Adrenal gland (tissue), 9 donors: ENCODE measurements at regions not wholly inside any gene's neighbourhood (a gene's known extent, or its start where the extent isn't known, plus 50 kb on each side); places are given as distances from the start of the nearest gene placed in this dataset.

Experiments used
- DNase-seq, 7 donors: peaks; one replicate each; pipeline ENCODE4 v3.0.0-alpha.2; 2019 to 2020
- H3K27ac ChIP-seq, 5 donors: fragments of 200-600 bp; sonication (generic) in 4 of 5; 1 replicate in 3 of 5; 2 replicates in 2 of 5; pipeline versions ENCODE4 v1.5.1 to v1.8.0; 2016 to 2020; ENCODE audit warnings: mild to moderate bottlenecking in 1 of 5
- H3K27me3 ChIP-seq: fragments of 200-600 bp; 2 replicates; pipeline ENCODE4 v1.8.0; 2021
- H3K36me3 ChIP-seq, 2 donors: fragments of 200-600 bp; replicated peaks in 1 of 2; 1 replicate in 1 of 2; 2 replicates in 1 of 2; pipeline versions ENCODE4 v1.5.1 to v1.8.0; 2018 to 2022
- H3K4me1 ChIP-seq, 2 donors: fragments of 200-600 bp; replicated peaks in 1 of 2; 1 replicate in 1 of 2; 2 replicates in 1 of 2; pipeline versions ENCODE4 v1.5.1 to v1.8.0; 2018 to 2021
- H3K4me3 ChIP-seq, 4 donors: fragments of 200-600 bp; sonication (generic) in 3 of 4; one replicate each; pipeline ENCODE4 v1.5.1; 2016 to 2018
- H3K9me3 ChIP-seq, 3 donors: fragments of 200-600 bp; sonication (generic) in 1 of 3; replicated peaks in 1 of 3; 1 replicate in 2 of 3; 2 replicates in 1 of 3; pipeline versions ENCODE4 v1.5.1 to v1.8.0; 2016 to 2021
- POLR2A ChIP-seq, 2 donors: fragments of 450-650 bp; IDR thresholded peaks; one replicate each; pipeline ENCODE4 v1.6.1; 2017; ENCODE audit warnings: antibody characterized with exemption in 2 of 2, mild to moderate bottlenecking in 2 of 2, moderate library complexity in 1 of 2
- WGBS, 4 donors: extraction: QIAGEN DNeasy Blood & Tissue Kit in 2 of 4; methylation state at CpG; one replicate each; pipeline versions ENCODE4 v1.1.5 to v1.1.7; 2013 to 2017; 5-methylcytosine and 5-hydroxymethylcytosine counted together
- intact Hi-C, 2 donors: fragments of 100-400 bp; cut with DNase I; formaldehyde crosslinking; loops; one replicate each; pipeline versions ENCODE4 v1.14.1 to v1.15.0; 2022 to 2023
- TF ChIP-seq, protein P1 (sequence below), 6 experiments: fragments of 450-650 bp in 4 of 6; fragments of 200-600 bp in 2 of 6; sonication (generic) in 1 of 6; IDR thresholded peaks; 1 replicate in 5 of 6; 2 replicates in 1 of 6; pipeline versions ENCODE4 v1.5.1 to v1.8.0; 2016 to 2021; ENCODE audit warnings: antibody characterized with exemption in 6 of 6, mild to moderate bottlenecking in 2 of 6, moderate library complexity in 1 of 6
- donor health status: healthy with polysubstance abuse.
- donor health status: Bipolar disorder and iron deficiency.
- donor health status: DM: yes; HTN: yes; CAD: no.
- donor health status: DM: no; HTN: no; CAD: no.
- donor health status: DM: no; HTN: no; CAD: no.

DNA sequence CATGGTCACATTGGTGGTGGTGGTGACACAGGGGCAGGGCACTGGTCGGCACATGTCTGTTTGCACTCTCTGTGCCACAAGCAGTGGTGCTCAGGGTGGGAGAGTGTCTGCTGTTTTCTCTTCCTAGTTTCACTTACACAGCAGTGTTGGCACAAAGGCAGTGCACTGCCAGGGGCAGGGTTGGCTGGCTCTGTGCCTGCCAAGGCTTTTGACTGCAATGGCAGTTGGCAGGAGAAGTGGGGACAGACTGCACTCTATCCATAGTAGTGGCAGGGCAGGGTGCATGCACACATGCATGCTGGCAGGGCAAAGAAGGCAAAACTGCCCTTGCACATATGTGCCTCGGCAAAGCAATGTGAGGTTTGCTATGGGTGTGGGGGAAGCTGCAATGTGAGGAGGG lies 635.9 kb downstream of the SUCLG1 start:
- Histone ChIP-seq H3K36me3 (no peaks in the 10 kb centered on the region), H3K4me3 (no peak overlapping the region), H3K4me1 (no peaks in the 10 kb centered on the region), H3K9me3 (no peaks in the 10 kb centered on the region), H3K27ac (no peak overlapping the region), H3K27me3 (no peaks in the 10 kb centered on the region)
- no peak for DNase-seq
- intact Hi-C loops = no loop called here
- 67 to 90% (median 82%) methylated on average over 1 to 2 of the region's 2 CpGs for WGBS, 4 donors
- TF ChIP-seq, protein P1, sequence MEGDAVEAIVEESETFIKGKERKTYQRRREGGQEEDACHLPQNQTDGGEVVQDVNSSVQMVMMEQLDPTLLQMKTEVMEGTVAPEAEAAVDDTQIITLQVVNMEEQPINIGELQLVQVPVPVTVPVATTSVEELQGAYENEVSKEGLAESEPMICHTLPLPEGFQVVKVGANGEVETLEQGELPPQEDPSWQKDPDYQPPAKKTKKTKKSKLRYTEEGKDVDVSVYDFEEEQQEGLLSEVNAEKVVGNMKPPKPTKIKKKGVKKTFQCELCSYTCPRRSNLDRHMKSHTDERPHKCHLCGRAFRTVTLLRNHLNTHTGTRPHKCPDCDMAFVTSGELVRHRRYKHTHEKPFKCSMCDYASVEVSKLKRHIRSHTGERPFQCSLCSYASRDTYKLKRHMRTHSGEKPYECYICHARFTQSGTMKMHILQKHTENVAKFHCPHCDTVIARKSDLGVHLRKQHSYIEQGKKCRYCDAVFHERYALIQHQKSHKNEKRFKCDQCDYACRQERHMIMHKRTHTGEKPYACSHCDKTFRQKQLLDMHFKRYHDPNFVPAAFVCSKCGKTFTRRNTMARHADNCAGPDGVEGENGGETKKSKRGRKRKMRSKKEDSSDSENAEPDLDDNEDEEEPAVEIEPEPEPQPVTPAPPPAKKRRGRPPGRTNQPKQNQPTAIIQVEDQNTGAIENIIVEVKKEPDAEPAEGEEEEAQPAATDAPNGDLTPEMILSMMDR (IDR thresholded peaks at IDR 0.05) = no peak
- no peak for TF ChIP-seq POLR2A (IDR thresholded peaks at IDR 0.05)

DNA sequence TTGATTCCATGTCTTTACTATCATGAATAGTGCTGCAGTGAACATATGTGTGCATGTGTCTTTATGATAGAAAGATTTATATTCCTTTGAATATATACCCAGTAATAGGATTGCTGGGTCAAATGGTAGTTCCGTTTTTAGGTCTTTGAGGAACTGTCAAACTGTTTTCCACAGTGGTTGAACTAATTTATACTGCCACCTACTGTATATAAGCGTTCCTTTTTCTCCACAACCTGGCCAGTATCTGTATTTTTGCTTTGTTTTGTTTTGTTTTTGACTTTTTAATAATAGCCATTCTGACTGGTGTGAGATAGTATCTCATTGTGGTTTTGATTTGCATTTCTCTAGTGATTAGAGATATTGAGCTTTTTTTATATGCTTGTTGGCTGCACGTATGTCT lies 641.6 kb downstream of the SUCLG1 start:
- H3K27me3 ChIP-seq = no peaks in the 10 kb centered on the region
- no peaks in the 10 kb centered on the region for H3K4me1 ChIP-seq
- no peak for DNase-seq
- H3K4me3 ChIP-seq = no peak overlapping the region
- WGBS, 4 donors = 33 to 40% (median 38%) methylated on average over 3 of the region's 3 CpGs
- no peak for TF ChIP-seq POLR2A (IDR thresholded peaks at IDR 0.05)
- TF ChIP-seq, protein P1 (IDR thresholded peaks at IDR 0.05) = no peak
- intact Hi-C loops = no loop called here
- no peaks in the 10 kb centered on the region for H3K36me3 ChIP-seq
- no peak overlapping the region for H3K27ac ChIP-seq
- H3K9me3 ChIP-seq = no peaks in the 10 kb centered on the region

DNA sequence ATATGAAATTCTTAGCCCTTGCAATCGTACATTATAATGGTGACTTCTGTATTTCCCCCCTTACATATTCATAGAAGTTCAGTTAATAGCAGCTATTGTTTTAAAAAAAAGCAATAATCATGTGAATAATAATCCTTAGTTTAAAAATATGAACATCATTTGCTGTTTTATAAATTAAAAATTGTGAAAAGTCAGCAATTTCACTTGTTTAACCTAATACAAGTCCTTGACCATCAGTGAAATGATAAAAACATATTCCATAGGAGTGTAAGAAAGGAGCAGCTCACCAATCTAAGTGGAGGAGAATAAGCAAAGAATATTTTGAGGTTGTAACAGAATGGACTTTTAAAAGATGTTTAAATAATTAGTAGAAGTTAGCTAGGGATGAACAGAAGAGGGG lies 650.2 kb downstream of the SUCLG1 start:
- no peak for DNase-seq
- intact Hi-C loops = no loop called here
- Histone ChIP-seq H3K27me3 (no peaks in the 10 kb centered on the region), H3K36me3 (no peaks in the 10 kb centered on the region), H3K4me3 (no peak overlapping the region), H3K4me1 (no peaks in the 10 kb centered on the region), H3K9me3 (no peaks in the 10 kb centered on the region), H3K27ac (no peak overlapping the region)
- TF ChIP-seq, protein P1 (IDR thresholded peaks at IDR 0.05) = no peak
- TF ChIP-seq POLR2A (IDR thresholded peaks at IDR 0.05) = no peak
- 74 to 94% (median 86%) methylated on average over 1 of the region's 1 CpG for WGBS, 4 donors

DNA sequence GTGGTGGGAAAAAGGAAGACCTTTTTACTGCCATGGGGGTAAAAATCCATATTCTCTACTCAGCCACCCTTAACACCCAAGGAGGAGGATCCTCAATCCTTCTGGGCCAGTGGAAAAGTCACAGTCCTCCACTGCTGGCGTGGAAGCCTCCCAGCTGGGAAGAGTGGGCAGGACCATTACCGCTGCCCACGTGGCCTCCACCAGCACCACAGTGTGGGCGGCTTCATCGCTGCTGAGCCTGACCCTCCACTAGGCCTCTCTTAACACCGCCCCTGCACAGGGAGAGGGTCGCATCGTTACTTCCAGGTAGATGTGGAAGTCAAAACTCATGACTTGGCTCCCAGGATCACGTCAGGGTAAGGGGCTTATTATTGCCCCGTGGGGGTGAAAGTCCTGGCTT lies 656.5 kb downstream of the SUCLG1 start:
- Histone ChIP-seq H3K27ac (no peak overlapping the region), H3K36me3 (no peaks in the 10 kb centered on the region), H3K9me3 (peaks cover 0 to 5% (median 0%) of the 10 kb centered on the region in 3 donors), H3K4me3 (no peak overlapping the region), H3K4me1 (no peaks in the 10 kb centered on the region), H3K27me3 (no peaks in the 10 kb centered on the region)
- intact Hi-C loops = no loop called here
- TF ChIP-seq, protein P1 (IDR thresholded peaks at IDR 0.05) = no peak
- no peak for TF ChIP-seq POLR2A (IDR thresholded peaks at IDR 0.05)
- 87 to 91% (median 90%) methylated on average over 10 of the region's 10 CpGs for WGBS, 4 donors
- no peak for DNase-seq
